ENCODE measurements at regions not wholly inside any gene's neighbourhood (a gene's known extent, or its start where the extent isn't known, plus 50 kb on each side); places are given as distances from the start of the nearest gene placed in this dataset.
"Not testable (repeated sequence)": the region's sequence is repeated elsewhere in the genome, so short reads cannot be mapped to it uniquely, and the experiment has no call there.

DNA sequence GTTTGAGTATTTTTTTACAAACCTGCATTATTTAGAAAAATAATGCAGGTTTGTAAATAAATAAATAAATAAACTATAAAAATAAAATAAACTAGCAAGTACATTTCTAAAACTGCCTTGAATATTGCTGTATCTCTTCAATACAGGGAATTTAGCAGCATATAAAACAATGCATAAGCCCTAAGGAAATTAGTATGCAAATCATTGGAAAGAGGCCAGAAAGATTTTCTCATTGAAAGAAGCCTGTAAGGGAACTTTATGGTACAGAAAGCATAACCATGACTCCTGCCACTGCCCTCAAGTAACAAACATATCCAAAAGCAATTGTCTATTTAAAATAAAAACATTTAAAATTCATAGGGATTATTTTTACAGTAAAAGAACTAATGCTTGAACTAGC, 387.3 kb downstream of the HINT1 start:
- no peaks in the 10 kb centered on the region for H3K27me3 ChIP-seq (ENCODE audit: control insufficient read depth in 1 of 2, insufficient read depth in 2 of 2, low read length in 2 of 2)
- no peaks in the 10 kb centered on the region for H3K9me3 ChIP-seq (ENCODE audit: control insufficient read depth in 2 of 2, low read length in 2 of 2)
- no peaks in the 10 kb centered on the region for H3K4me1 ChIP-seq (ENCODE audit: control insufficient read depth, insufficient read depth, low read length)
- H3K36me3 ChIP-seq (ENCODE audit: control insufficient read depth in 2 of 2, insufficient read depth in 2 of 2, low read length in 2 of 2) = no peaks in the 10 kb centered on the region
- no peak overlapping the region for H3K4me3 ChIP-seq (ENCODE audit: low read length in 2 of 2)
- H3K9ac ChIP-seq (ENCODE audit: low read length in 2 of 2) = no peak overlapping the region
- H3K27ac ChIP-seq (ENCODE audit: low read length) = no peak overlapping the region

DNA sequence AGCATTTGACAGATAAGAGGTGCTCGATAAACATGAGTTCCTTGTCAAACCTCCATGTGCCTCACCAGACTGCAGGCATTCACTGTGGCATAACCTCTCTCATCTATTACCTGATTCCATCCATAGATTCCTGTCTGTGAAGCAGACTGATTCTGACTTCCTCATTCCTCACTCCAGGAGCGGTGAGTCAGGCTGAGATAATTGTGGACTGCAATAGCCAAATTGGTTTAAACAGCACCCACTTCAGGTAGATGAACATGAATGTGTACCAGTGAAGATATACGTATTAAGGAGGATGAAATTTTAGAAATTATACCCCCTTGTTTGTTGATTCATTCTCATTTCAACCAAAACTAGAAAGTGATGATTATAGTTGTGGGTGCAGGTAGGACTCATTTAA, 391.2 kb downstream of the HINT1 start:
- Histone ChIP-seq H3K36me3 (ENCODE audit: control insufficient read depth in 2 of 2, insufficient read depth in 2 of 2, low read length in 2 of 2) (no peaks in the 10 kb centered on the region), H3K9ac (ENCODE audit: low read length in 2 of 2) (no peak overlapping the region), H3K27me3 (ENCODE audit: control insufficient read depth in 1 of 2, insufficient read depth in 2 of 2, low read length in 2 of 2) (no peaks in the 10 kb centered on the region), H3K4me1 (ENCODE audit: control insufficient read depth, insufficient read depth, low read length) (no peaks in the 10 kb centered on the region), H3K27ac (ENCODE audit: low read length) (no peak overlapping the region), H3K9me3 (ENCODE audit: control insufficient read depth in 2 of 2, low read length in 2 of 2) (no peaks in the 10 kb centered on the region), H3K4me3 (ENCODE audit: low read length in 2 of 2) (no peak overlapping the region)

DNA sequence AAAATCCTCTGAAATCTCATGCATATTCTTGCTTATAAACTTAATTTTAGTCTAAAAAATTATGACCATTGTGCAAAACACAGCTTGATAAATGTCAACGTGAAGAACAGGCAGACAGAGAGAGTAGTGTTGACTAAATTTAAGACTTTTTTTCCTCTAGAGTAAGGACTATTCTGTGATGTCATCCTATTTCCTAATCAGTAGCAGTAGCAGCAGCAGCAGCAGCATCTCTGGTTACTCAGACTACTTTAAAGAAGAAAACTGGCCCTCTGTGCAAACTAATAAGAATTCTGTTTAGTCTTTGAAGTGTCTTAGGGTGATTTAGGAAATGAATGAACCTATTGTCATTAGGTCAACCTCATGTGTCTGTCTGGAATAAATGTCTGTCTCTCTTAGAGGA, 403.0 kb downstream of the HINT1 start:
- H3K9me3 ChIP-seq (ENCODE audit: control insufficient read depth in 2 of 2, low read length in 2 of 2) = no peaks in the 10 kb centered on the region
- H3K36me3 ChIP-seq (ENCODE audit: control insufficient read depth in 2 of 2, insufficient read depth in 2 of 2, low read length in 2 of 2) = no peaks in the 10 kb centered on the region
- no peak overlapping the region for H3K4me3 ChIP-seq (ENCODE audit: low read length in 2 of 2)
- no peak overlapping the region for H3K9ac ChIP-seq (ENCODE audit: low read length in 2 of 2)
- no peaks in the 10 kb centered on the region for H3K4me1 ChIP-seq (ENCODE audit: control insufficient read depth, insufficient read depth, low read length)
- no peaks in the 10 kb centered on the region for H3K27me3 ChIP-seq (ENCODE audit: control insufficient read depth in 1 of 2, insufficient read depth in 2 of 2, low read length in 2 of 2)
- H3K27ac ChIP-seq (ENCODE audit: low read length) = no peak overlapping the region

DNA sequence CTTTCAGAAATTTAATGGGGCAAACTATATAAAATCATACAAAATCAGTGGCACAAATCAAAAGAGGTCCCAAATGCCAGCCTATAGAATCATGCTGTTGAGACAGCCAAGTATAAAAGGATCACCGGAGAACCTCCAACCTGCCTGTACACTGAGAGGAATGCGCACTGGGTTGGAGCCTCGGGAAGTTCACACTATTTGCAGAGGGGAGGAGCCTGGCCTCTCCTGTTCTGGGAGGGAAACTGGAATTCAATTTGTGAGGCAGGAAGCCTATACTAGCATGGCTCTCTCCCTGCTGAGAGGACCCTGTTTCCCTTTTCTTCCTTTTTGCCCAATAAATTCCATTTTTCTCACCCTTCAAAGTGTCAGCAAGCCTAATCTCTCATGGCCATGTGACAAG, 406.0 kb downstream of the HINT1 start:
- Histone ChIP-seq H3K9me3 (ENCODE audit: control insufficient read depth in 2 of 2, low read length in 2 of 2) (no peaks in the 10 kb centered on the region), H3K4me3 (ENCODE audit: low read length in 2 of 2) (no peak overlapping the region), H3K27ac (ENCODE audit: low read length) (no peak overlapping the region)

DNA sequence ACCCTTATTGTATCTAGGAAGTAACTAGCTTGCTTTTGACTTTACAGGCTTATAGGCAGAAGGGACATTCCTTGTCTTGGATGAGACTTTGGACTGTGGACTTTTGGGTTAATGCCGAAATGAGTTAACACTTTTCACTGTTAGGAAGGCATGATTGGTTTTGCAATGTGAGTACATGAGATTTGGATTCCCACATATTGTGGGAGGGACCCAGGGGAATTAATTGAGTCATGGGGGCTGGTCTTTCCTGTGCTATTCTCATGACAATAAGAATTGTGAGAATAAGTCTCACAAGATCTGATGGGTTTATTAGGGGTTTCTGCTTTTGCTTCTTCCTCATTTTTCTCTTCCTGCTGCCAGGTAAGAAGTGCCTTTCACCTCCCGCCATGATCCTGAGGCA, 417.5 kb downstream of the HINT1 start:
- H3K27me3 ChIP-seq (ENCODE audit: control insufficient read depth in 1 of 2, insufficient read depth in 2 of 2, low read length in 2 of 2) = no peaks in the 10 kb centered on the region
- no peak overlapping the region for H3K27ac ChIP-seq (ENCODE audit: low read length)
- no peak overlapping the region for H3K4me3 ChIP-seq (ENCODE audit: low read length in 2 of 2)
- H3K36me3 ChIP-seq (ENCODE audit: control insufficient read depth in 2 of 2, insufficient read depth in 2 of 2, low read length in 2 of 2) = no peaks in the 10 kb centered on the region
- no peaks in the 10 kb centered on the region for H3K9me3 ChIP-seq (ENCODE audit: control insufficient read depth in 2 of 2, low read length in 2 of 2)
- H3K4me1 ChIP-seq (ENCODE audit: control insufficient read depth, insufficient read depth, low read length) = no peaks in the 10 kb centered on the region
- H3K9ac ChIP-seq (ENCODE audit: low read length in 2 of 2) = no peak overlapping the region

More for the DNA sequence above, 406.0 kb downstream of the HINT1 start:
- no peaks in the 10 kb centered on the region for H3K27me3 ChIP-seq (ENCODE audit: control insufficient read depth in 1 of 2, insufficient read depth in 2 of 2, low read length in 2 of 2)
- no peaks in the 10 kb centered on the region for H3K36me3 ChIP-seq (ENCODE audit: control insufficient read depth in 2 of 2, insufficient read depth in 2 of 2, low read length in 2 of 2)
- H3K4me1 ChIP-seq (ENCODE audit: control insufficient read depth, insufficient read depth, low read length) = no peaks in the 10 kb centered on the region
- H3K9ac ChIP-seq (ENCODE audit: low read length in 2 of 2) = no peak overlapping the region

DNA sequence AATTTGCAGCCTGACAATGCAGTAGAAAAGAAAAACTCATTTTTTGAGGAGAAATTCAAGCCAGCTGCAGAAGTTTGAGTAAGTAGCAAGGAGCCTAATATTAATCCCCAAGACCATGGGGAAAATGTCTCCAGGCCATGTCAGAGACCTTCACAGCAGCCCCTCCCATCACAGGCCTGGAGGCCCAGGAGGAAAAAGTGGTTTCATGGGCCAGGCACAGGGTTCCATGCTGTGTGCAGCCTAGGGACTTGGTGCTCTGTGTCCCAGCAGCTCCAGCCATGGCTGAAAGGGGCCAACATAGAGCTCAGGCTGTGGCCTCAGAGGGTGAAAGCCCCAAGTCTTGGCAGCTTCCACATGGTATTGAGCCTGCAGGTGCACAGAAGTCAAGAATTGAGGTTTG, 418.4 kb downstream of the HINT1 start:
- H3K36me3 ChIP-seq (ENCODE audit: control insufficient read depth in 2 of 2, insufficient read depth in 2 of 2, low read length in 2 of 2); H3K27me3 ChIP-seq (ENCODE audit: control insufficient read depth in 1 of 2, insufficient read depth in 2 of 2, low read length in 2 of 2); H3K27ac ChIP-seq (ENCODE audit: low read length); H3K9me3 ChIP-seq (ENCODE audit: control insufficient read depth in 2 of 2, low read length in 2 of 2); H3K4me1 ChIP-seq (ENCODE audit: control insufficient read depth, insufficient read depth, low read length); H3K4me3 ChIP-seq (ENCODE audit: low read length in 2 of 2); H3K9ac ChIP-seq (ENCODE audit: low read length in 2 of 2): not testable (repeated sequence)

DNA sequence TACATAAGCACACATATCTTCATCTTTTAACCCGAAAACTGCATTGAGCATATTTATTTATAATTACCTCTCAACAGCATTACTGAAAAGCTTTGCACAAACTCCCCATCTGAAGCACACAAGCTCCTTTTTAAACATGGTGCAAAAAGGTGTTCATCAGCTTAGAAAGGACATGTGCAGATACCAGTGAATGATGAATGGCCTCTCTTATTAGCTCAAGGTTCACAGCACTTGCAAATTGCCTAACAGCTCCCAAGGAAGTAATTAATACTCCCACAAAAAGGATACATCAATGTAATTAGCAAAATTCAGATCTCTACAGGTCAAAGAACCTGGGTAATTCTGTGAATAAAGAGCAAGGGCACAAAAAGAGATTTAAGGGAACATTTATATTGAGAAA, 422.0 kb downstream of the HINT1 start:
- Histone ChIP-seq H3K4me1 (ENCODE audit: control insufficient read depth, insufficient read depth, low read length) (no peaks in the 10 kb centered on the region), H3K9me3 (ENCODE audit: control insufficient read depth in 2 of 2, low read length in 2 of 2) (peaks cover 0 to 4% of the 10 kb centered on the region in 2 donors), H3K9ac (ENCODE audit: low read length in 2 of 2) (no peak overlapping the region), H3K27me3 (ENCODE audit: control insufficient read depth in 1 of 2, insufficient read depth in 2 of 2, low read length in 2 of 2) (no peaks in the 10 kb centered on the region), H3K4me3 (ENCODE audit: low read length in 2 of 2) (no peak overlapping the region), H3K36me3 (ENCODE audit: control insufficient read depth in 2 of 2, insufficient read depth in 2 of 2, low read length in 2 of 2) (no peaks in the 10 kb centered on the region), H3K27ac (ENCODE audit: low read length) (no peak overlapping the region)

DNA sequence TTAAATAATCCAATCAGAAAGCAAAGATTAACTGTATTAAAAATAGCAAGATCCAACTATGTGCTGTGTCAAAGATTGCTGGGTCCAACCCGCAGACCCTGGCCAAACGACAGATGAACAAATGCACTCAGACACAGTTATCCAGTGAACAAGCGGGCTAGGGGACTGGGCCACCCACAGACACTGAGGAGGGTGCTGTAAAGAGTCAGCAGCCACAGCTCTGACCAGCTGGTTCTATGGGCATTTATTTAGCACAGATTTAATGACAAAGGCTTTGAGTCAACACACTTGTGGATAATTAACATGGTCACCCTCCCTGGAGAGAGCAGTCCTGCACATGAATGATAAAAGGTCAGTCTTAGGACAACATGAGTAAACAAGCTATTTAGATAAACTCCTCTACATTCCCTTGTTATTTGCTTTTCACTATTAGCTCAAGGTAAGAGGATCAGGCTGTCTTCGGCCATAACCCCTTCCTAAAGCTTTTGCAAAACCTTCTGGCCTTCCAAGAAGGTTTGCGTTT, 424.9 kb downstream of the HINT1 start:
- Histone ChIP-seq H3K27me3 (ENCODE audit: control insufficient read depth in 1 of 2, insufficient read depth in 2 of 2, low read length in 2 of 2) (no peaks in the 10 kb centered on the region), H3K27ac (ENCODE audit: low read length) (no peak overlapping the region), H3K4me1 (ENCODE audit: control insufficient read depth, insufficient read depth, low read length) (no peaks in the 10 kb centered on the region), H3K4me3 (ENCODE audit: low read length in 2 of 2) (no peak overlapping the region), H3K36me3 (ENCODE audit: control insufficient read depth in 2 of 2, insufficient read depth in 2 of 2, low read length in 2 of 2) (no peaks in the 10 kb centered on the region), H3K9ac (ENCODE audit: low read length in 2 of 2) (no peak overlapping the region), H3K9me3 (ENCODE audit: control insufficient read depth in 2 of 2, low read length in 2 of 2) (peaks cover 0 to 4% of the 10 kb centered on the region in 2 donors)

DNA sequence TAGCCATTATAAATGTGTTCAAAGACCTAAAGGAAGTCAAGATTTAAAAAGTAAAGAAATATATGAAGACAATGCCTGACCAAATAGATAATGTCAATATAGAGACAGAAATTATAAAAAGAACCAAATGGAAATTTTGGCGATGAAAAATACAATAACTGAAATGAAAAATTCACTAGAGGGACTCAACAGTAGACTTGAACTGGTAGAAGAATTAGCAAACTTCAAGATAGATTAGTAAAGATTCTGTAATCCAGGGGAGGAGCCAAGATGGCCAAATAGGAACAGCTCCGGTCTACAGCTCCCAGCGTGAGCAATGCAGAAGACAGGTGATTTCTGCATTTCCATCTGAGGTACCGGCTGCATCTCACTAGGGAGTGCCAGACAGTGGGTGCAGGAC, 433.2 kb downstream of the HINT1 start:
- Histone ChIP-seq H3K9me3 (ENCODE audit: control insufficient read depth in 2 of 2, low read length in 2 of 2) (no peaks in the 10 kb centered on the region), H3K4me3 (ENCODE audit: low read length in 2 of 2) (no peak overlapping the region), H3K4me1 (ENCODE audit: control insufficient read depth, insufficient read depth, low read length) (no peaks in the 10 kb centered on the region), H3K27me3 (ENCODE audit: control insufficient read depth in 1 of 2, insufficient read depth in 2 of 2, low read length in 2 of 2) (no peaks in the 10 kb centered on the region), H3K27ac (ENCODE audit: low read length) (no peak overlapping the region), H3K9ac (ENCODE audit: low read length in 2 of 2) (no peak overlapping the region), H3K36me3 (ENCODE audit: control insufficient read depth in 2 of 2, insufficient read depth in 2 of 2, low read length in 2 of 2) (no peaks in the 10 kb centered on the region)

DNA sequence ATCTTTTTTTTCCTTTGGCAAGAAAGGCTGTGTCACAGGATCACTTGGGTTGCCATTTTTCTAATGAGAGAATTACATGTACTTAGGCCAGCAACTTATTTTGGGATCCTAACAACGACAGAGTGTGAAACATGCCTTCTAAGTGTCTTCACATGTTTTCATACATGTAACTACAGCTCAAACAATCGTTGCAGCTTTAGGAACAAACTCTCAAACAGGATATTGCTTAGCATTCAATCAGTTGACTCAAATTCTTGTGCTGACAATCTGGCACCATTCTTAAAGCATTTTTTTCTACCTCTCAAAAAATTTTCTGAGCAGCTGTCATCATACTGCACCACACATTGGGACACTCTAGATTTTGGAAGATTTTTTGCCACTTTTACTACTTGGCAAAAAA, 435.5 kb downstream of the HINT1 start:
- Histone ChIP-seq H3K27ac (ENCODE audit: low read length) (no peak overlapping the region), H3K9me3 (ENCODE audit: control insufficient read depth in 2 of 2, low read length in 2 of 2) (no peaks in the 10 kb centered on the region), H3K4me1 (ENCODE audit: control insufficient read depth, insufficient read depth, low read length) (no peaks in the 10 kb centered on the region), H3K27me3 (ENCODE audit: control insufficient read depth in 1 of 2, insufficient read depth in 2 of 2, low read length in 2 of 2) (no peaks in the 10 kb centered on the region), H3K36me3 (ENCODE audit: control insufficient read depth in 2 of 2, insufficient read depth in 2 of 2, low read length in 2 of 2) (no peaks in the 10 kb centered on the region), H3K9ac (ENCODE audit: low read length in 2 of 2) (no peak overlapping the region), H3K4me3 (ENCODE audit: low read length in 2 of 2) (no peak overlapping the region)

DNA sequence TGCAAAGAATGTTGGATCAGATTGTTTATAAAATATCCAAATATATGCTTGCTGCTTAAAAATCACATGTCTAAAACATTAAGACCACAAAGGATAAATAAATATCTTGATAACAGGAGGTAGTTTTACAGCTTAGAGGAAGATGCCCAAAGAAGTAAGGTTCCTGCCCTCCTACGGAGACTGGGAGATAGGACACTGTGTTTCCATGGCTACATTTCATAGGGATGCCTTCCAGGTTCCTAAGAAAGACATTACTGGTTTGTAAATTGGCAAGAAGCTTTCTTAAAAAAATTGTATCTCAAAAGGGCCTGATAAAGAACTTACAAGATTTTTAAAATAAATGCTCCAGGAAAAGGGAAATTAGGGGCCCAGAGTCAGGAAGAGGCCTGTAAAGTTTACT, 437.2 kb downstream of the HINT1 start:
- H3K27ac ChIP-seq (ENCODE audit: low read length) = no peak overlapping the region
- H3K27me3 ChIP-seq (ENCODE audit: control insufficient read depth in 1 of 2, insufficient read depth in 2 of 2, low read length in 2 of 2) = no peaks in the 10 kb centered on the region

More for the DNA sequence above, 437.2 kb downstream of the HINT1 start:
- no peaks in the 10 kb centered on the region for H3K36me3 ChIP-seq (ENCODE audit: control insufficient read depth in 2 of 2, insufficient read depth in 2 of 2, low read length in 2 of 2)
- H3K9ac ChIP-seq (ENCODE audit: low read length in 2 of 2) = no peak overlapping the region
- H3K4me3 ChIP-seq (ENCODE audit: low read length in 2 of 2) = no peak overlapping the region
- H3K9me3 ChIP-seq (ENCODE audit: control insufficient read depth in 2 of 2, low read length in 2 of 2) = no peaks in the 10 kb centered on the region
- no peaks in the 10 kb centered on the region for H3K4me1 ChIP-seq (ENCODE audit: control insufficient read depth, insufficient read depth, low read length)

Measured in stomach smooth muscle (tissue), 2 donors.